T47D (cell line): ENCODE measurements at regions not wholly inside any gene's neighbourhood (a gene's known extent, or its start where the extent isn't known, plus 50 kb on each side); places are given as distances from the start of the nearest gene placed in this dataset.

Source experiments
- DNase-seq, 2 experiments: peaks; one replicate each; pipeline versions ENCODE4 v3.0.0 to v3.0.0-alpha.2; 2011 to 2012; ENCODE audit warnings: low read depth in 1 of 2, low spot score in 1 of 2
- JUND ChIP-seq: IDR thresholded peaks from 2 replicates; pipeline ENCODE4 v1.6.1; 2012; ENCODE audit warnings: low read depth
- in situ Hi-C: cut with HindIII; loops from 2 replicates; pipeline ENCODE4 v1.10.0; 2016; ENCODE audit warnings: low sequenced_read_pairs, low pct_unique_long_range_greater_than_20kb

DNA sequence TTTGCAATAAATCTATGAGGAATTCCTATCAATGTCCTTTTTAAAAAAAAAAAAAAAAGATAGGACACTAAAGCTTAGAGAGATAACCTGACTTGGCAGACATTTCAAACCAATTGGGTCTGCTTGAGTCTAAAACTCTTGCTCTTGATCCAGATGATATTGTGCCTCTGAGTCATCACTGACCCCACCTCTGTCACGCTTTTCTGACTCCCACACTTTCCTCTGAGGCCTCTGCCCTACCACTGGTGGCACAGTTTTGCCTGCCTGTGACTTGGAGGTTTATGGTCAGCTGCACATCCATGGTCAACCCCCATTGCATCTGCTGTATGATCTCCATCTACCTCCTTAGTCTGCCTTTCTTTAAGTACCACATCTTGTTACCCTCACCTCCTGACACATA is 328.7 kb downstream of the SPRY2 start:
- no peak for DNase-seq
- no peak for TF ChIP-seq JUND
- in situ Hi-C loops = no loop called here

GRCh38 chr13:80011448-80012212 is 329.3 kb downstream of the SPRY2 start:
- in situ Hi-C loops = no loop called here
- no peak for TF ChIP-seq JUND
- DNase-seq = no peak

GRCh38 chr13:80010846-80011245 is 330.1 kb downstream of the SPRY2 start:
- no peak for TF ChIP-seq JUND
- in situ Hi-C loops = no loop called here
- DNase-seq = no peak

DNA sequence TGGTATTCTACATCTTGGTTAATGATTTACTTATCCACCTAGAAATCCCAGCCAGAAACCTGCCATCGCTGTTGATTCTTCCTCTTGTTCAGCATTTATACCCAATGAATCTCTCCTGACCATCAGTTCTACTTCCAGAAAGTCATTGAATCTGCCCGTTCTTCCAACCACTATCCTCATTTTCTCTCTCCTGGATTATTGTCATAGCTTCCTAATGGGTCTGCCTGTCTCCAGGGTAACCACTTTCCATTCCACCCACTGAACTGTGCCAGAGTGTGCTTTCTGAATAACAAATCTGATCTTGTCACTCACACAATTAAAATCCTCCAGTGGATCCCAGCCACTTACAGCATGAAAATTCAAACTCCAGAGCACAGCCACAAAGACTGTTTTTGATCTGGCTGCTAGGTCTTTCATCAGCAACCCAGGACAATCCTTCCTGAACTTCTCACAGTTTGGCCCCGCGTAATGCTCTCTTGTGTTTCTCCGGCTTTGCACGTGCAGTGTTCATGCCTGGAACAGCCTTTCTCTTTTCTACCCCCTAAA is 330.6 kb downstream of the SPRY2 start:
- no peak for DNase-seq
- in situ Hi-C loops = no loop called here

GRCh38 chr13:80009760-80010159 is 331.2 kb downstream of the SPRY2 start:
- in situ Hi-C loops = no loop called here
- no peak for DNase-seq

More for the DNA sequence above, 330.6 kb downstream of the SPRY2 start:
- no peak for TF ChIP-seq JUND

DNA sequence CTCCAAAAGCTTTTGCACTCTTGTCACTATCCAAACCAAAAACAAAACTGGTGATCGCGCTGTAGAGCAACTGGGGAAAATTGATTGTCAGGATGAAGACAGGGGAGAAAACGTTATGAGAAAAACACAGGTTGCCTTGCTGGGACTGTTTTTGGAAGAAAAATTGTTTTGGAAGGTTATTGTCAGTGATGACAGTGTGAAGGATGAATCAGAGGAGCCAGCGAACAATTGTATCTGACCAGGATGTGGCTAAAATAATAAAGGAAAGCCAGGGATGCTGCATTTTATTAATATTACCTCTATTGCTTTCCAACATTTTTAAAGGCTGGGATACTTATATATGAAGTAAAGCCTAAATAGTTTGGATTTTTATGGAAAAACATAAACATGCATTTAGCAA is 334.0 kb downstream of the SPRY2 start:
- no peak for TF ChIP-seq JUND
- in situ Hi-C loops = no loop called here
- DNase-seq = no peak

More at GRCh38 chr13:80009760-80010159, 331.2 kb downstream of the SPRY2 start:
- TF ChIP-seq JUND = no peak

- DNase-seq = no peak
- in situ Hi-C loops = no loop called here
- no peak for TF ChIP-seq JUND
Measured at GRCh38 chr13:80001510-80001842, 339.4 kb downstream of the SPRY2 start.

DNA sequence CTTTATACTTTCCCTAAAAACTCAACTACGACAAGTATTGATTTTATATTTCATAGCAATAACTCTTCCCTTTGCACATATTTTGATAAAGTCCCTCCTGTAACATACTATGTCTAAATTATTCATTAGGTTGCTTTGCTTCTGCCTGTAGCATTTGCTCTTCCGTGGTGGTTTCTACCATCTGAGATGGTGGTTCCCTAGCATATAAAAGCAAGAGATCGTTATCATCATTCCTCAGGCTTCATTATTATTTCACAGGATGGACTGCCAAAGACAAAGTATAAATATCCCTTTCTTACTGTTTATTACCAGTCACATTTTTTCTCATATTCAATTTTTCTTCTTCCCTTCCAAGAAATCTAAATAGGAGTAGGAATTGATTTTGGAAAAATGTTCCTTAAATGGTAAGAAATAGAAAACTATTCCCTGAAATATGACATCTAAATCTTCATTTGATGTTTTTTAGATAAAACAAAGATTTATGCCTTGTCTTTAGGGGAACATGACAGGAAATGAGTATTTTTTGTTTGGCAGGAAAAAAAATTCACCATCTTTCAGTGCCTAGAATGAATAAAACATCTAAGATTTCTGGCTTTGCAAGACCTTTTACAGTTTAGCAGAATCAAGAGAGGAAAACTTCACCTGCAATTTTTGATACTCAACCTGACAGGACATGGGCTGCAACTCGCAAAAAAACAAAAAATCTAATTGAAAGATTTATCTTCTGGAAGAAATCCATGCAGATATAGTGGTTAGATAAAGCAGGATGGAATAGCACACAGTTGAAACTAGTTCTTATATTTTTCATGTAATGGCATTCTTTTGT is 340.0 kb downstream of the SPRY2 start:
- DNase-seq = no peak
- TF ChIP-seq JUND = no peak
- in situ Hi-C loops = no loop called here

DNA sequence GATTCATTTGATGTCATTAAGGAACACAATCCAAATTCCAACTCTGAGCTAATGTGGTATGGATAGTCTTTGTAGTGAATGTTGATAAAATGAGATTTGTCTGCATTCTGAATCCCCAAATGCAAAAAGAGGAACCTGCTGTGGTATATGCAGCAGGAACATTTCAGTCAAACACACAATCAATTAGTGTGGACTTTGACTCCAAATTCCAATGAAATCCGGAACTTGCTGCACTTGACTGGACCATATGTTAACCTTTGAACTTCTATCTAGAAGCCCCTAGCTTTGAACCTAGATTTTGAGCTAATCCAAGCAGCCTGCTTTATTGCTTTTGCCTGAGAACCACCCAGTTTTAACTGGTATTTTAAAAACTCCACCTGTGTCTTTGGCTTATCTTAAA is 341.3 kb downstream of the SPRY2 start:
- in situ Hi-C loops = no loop called here
- no peak for TF ChIP-seq JUND
- DNase-seq = no peak

DNA sequence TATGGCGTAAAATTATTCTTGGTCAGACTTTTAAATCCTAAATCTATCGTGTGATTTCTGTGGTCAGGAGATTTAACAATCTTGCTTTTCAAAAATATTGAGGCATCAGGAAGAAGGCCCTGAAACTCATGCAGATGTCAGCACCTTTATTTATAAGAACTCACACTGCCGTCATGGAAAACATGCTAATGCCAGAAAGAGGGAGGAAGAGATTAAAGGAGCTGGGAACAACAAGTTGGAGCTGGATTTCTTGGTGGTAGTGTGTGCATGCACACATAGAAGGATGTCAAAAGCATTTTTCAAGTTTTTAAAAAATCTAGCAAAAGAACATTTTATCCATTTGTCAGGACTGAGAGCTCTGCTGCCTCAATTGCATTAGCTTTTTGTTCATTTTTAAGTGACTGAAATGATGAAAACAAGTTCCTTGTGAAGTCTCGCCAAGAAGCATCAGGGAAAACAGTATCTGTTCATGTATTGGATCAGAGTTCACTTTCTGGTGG is 342.5 kb downstream of the SPRY2 start:
- no peak for DNase-seq
- no peak for TF ChIP-seq JUND
- in situ Hi-C loops = no loop called here

GRCh38 chr13:79997244-79997643 is 343.7 kb downstream of the SPRY2 start:
- in situ Hi-C loops = no loop called here
- TF ChIP-seq JUND = no peak

DNA sequence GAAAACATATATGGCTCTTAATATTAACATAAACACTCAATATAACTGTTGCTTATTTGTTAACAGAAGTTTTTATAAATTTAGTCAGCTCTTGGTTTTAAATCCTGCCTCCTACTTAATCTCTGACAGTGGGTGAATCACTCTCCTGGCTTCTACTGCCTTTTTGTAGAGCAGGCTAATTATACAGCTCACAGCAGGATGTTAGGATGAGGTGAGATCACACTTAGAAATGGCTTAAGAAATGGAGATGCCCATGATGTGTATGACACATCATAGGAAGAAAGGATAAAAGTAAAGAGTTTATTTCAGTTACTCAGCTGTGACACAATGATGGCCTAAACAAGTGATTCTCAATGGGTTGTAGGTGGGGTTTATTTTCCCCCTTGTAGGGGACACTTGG is 345.6 kb downstream of the SPRY2 start:
- in situ Hi-C loops = no loop called here
- DNase-seq = no peak
- TF ChIP-seq JUND = no peak

More at GRCh38 chr13:79997244-79997643, 343.7 kb downstream of the SPRY2 start:
- DNase-seq = peak in 1 of 2 experiments; percentile 2

- TF ChIP-seq JUND = no peak
- in situ Hi-C loops = no loop called here
- DNase-seq = no peak
Measured at GRCh38 chr13:79992111-79992510, 348.8 kb downstream of the SPRY2 start.
